ENCODE measurements at regions not wholly inside any gene's neighbourhood (a gene's known extent, or its start where the extent isn't known, plus 50 kb on each side); places are given as distances from the start of the nearest gene placed in this dataset.
A peak's percentile ranks its signal among the peaks of the same experiment; 100 is the strongest.
"Not testable (repeated sequence)": the region's sequence is repeated elsewhere in the genome, so short reads cannot be mapped to it uniquely, and the experiment has no call there.

DNA sequence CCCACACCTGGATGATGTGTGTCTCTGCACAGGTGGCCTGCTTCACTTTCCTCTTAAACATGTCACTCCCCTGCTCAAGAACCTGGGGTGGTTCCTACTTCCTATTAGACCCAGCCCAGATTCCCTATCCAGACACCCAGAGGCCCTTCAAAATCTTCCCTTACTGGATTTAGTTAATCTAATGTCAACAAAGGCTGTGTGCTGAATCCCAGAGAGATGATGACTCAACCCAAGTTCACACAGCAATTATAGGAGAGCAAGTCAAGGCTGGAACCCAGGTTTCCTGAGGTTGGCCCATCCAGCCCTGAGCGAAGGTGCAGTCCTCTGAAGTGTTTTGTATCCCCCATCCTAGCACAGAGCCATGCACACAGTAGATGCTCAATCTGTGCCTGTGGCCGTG lies 230.5 kb upstream of the POTEB2 start:
- CTCF ChIA-PET; DNase-seq (ENCODE audit: low read depth in 1 of 2, low spot score in 1 of 2); H3K4me1 ChIP-seq; H3K4me2 ChIP-seq; ATAC-seq; H3K4me3 ChIP-seq; H3K9me3 ChIP-seq; FAIRE-seq; H3K27ac ChIP-seq; POLR2A ChIA-PET: not testable (repeated sequence)
- no CpG with 5 or more reads among the region's 2 CpGs for WGBS (ENCODE audit: missing lambda C conversion rate)

GRCh38 chr15:21079544-21079943 lies 213.4 kb upstream of the POTEB2 start:
- H3K4me1 ChIP-seq; DNase-seq (ENCODE audit: low read depth in 1 of 2, low spot score in 1 of 2); CTCF ChIA-PET; FAIRE-seq; H3K9me3 ChIP-seq; POLR2A ChIA-PET; H3K27ac ChIP-seq; H3K4me3 ChIP-seq; ATAC-seq; H3K4me2 ChIP-seq: not testable (repeated sequence)
- WGBS (ENCODE audit: missing lambda C conversion rate): no CpG with 5 or more reads among the region's 9 CpGs

GRCh38 chr15:21068917-21069316 lies 202.8 kb upstream of the POTEB2 start:
- DNase-seq (ENCODE audit: low read depth in 1 of 2, low spot score in 1 of 2); H3K4me2 ChIP-seq; FAIRE-seq; ATAC-seq; POLR2A ChIA-PET; CTCF ChIA-PET; H3K9me3 ChIP-seq; H3K27ac ChIP-seq; H3K4me3 ChIP-seq; H3K4me1 ChIP-seq: not testable (repeated sequence)
- 13% methylated on average over 7 of the region's 7 CpGs for WGBS (ENCODE audit: missing lambda C conversion rate)

DNA sequence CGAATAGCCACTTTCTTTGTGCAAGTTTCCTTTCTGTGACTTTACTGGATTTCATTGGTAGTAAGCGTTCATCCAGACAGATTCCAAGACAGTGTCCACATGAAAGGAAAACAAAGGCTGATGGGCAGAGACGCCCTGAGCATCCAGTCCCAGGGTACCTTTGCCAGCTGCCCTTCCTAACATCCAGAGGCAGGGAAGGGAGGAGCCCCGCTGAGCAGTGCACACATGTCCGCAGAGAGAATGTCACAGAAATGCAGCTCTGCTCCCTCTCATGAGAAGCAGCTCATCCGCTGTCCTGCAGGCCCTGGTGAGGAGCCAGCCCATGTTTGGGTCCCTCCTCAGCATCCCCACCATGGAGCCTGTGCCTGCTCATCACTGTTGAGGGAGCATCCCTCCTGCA lies 197.4 kb upstream of the POTEB2 start:
- ATAC-seq; CTCF ChIA-PET; POLR2A ChIA-PET; H3K4me1 ChIP-seq; H3K27ac ChIP-seq; H3K4me3 ChIP-seq; FAIRE-seq; DNase-seq (ENCODE audit: low read depth in 1 of 2, low spot score in 1 of 2); H3K4me2 ChIP-seq; H3K9me3 ChIP-seq: not testable (repeated sequence)
- WGBS (ENCODE audit: missing lambda C conversion rate): 4% methylated on average over 6 of the region's 6 CpGs

DNA sequence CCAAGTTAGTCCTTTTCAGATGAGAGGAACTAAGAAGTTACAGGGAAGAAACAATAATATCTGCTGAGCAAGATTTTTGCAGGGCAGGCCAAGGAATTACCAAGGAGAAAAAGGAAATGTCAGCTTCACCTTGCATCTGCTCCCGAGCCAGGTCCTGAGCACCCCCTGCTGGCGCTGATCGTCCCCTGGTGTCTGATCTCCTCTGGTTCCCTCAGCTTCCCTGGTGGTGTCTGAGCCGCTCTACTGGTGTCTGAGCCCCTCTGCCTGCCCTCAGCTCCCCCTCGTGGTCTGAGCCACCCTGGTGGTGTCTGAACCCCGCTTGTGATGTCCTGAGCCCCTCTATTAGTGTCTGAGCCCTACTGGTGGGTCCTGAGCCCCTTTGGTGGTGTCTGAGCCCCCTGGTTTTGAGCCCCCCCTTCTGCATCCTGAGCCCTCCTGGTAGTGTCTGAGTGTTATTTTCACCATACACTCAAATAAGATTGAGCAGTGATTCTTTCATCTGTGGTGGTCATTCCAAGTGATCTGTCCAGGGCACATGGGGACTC lies 196.6 kb upstream of the POTEB2 start:
- H3K4me3 ChIP-seq; CTCF ChIA-PET; H3K4me1 ChIP-seq; DNase-seq (ENCODE audit: low read depth in 1 of 2, low spot score in 1 of 2); FAIRE-seq; H3K4me2 ChIP-seq; ATAC-seq; H3K27ac ChIP-seq; POLR2A ChIA-PET; H3K9me3 ChIP-seq: not testable (repeated sequence)
- WGBS (ENCODE audit: missing lambda C conversion rate): 15% methylated on average over 6 of the region's 6 CpGs

DNA sequence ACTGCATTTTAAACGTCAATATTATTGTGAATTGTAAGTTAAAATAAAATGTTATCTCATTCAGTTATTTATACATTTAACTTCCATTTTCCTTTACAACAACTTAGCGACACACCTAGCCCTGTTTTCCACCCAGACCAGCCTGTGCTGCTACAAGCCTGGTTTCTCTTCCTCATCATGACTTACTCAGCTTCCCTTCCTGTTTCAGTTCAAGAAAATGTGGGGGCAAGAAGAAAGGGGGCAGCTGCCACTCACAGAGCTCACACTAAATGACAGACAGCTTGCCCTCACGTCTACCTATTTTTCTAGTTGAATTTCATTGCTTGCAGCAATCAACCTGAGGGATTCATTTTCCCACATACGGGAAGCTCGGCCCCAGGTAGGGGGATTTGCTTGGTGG lies 185.8 kb upstream of the POTEB2 start:
- H3K4me3 ChIP-seq; H3K9me3 ChIP-seq; H3K4me2 ChIP-seq; H3K4me1 ChIP-seq; CTCF ChIA-PET; DNase-seq (ENCODE audit: low read depth in 1 of 2, low spot score in 1 of 2); FAIRE-seq; ATAC-seq; H3K27ac ChIP-seq; POLR2A ChIA-PET: not testable (repeated sequence)
- no CpG with 5 or more reads among the region's 5 CpGs for WGBS (ENCODE audit: missing lambda C conversion rate)

GRCh38 chr15:21031703-21032102 lies 165.6 kb upstream of the POTEB2 start:
- H3K9me3 ChIP-seq; H3K4me1 ChIP-seq; POLR2A ChIA-PET; FAIRE-seq; CTCF ChIA-PET; H3K4me3 ChIP-seq; H3K27ac ChIP-seq; H3K4me2 ChIP-seq; ATAC-seq; DNase-seq (ENCODE audit: low read depth in 1 of 2, low spot score in 1 of 2): not testable (repeated sequence)
- no CpG with 5 or more reads among the region's 2 CpGs for WGBS (ENCODE audit: missing lambda C conversion rate)

DNA sequence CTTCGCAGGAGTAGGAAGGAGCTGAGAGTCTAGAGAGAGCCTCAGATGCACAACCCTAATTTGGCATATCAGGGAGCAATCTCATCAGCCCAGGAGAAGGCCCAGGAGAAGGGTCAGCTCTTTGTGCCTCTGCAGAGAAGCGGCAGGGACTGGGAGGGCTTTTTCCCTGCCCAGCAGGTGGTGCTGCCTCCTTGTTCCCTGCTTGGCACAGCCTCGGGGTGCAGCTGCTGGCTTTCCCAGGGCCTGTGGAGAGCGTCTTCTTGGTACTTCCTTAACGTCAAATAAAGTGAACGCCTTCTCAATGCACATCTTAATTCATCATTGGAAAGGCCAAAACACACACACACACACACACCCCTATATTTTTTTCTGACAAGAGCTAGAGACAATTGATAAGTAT lies 162.9 kb upstream of the POTEB2 start:
- H3K4me1 ChIP-seq; H3K27ac ChIP-seq; POLR2A ChIA-PET; CTCF ChIA-PET; H3K4me3 ChIP-seq; FAIRE-seq; ATAC-seq; H3K9me3 ChIP-seq; DNase-seq (ENCODE audit: low read depth in 1 of 2, low spot score in 1 of 2); H3K4me2 ChIP-seq: not testable (repeated sequence)
- 0% methylated on average over 1 of the region's 6 CpGs for WGBS (ENCODE audit: missing lambda C conversion rate)

GRCh38 chr15:21027942-21028341 lies 161.8 kb upstream of the POTEB2 start:
- 26% methylated on average over 4 of the region's 9 CpGs for WGBS (ENCODE audit: missing lambda C conversion rate)
- H3K9me3 ChIP-seq: not testable (repeated sequence)
- ATAC-seq: peak in 1 of 2 experiments; percentile 24; a peak in 1 of 6 replicates

DNA sequence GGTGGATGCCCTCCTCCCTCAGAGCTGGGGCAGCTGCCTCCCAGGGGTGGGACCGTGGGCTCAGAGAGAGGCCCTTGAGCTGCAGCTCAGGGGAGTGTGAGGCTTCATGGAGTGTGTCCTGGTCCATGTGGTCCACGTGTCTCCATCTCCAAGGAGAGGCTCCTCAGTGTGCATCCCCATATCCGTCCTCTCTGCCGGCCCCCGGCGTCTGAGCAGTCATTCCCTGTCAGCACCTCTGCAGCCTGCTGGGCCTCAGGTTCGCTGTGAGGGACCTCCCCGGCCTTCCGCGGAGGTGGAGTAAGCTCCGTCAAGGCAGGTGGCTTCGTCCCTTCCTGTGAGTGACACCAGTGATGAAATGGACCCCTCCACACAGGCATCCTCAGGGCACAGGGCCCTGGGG lies 160.7 kb upstream of the POTEB2 start:
- FAIRE-seq; DNase-seq (ENCODE audit: low read depth in 1 of 2, low spot score in 1 of 2); H3K4me1 ChIP-seq; H3K27ac ChIP-seq; CTCF ChIA-PET; POLR2A ChIA-PET; H3K4me3 ChIP-seq; H3K9me3 ChIP-seq; ATAC-seq; H3K4me2 ChIP-seq: not testable (repeated sequence)
- 60% methylated on average over 4 of the region's 12 CpGs for WGBS (ENCODE audit: missing lambda C conversion rate)

More at GRCh38 chr15:21027942-21028341, 161.8 kb upstream of the POTEB2 start:
- H3K4me2 ChIP-seq; DNase-seq (ENCODE audit: low read depth in 1 of 2, low spot score in 1 of 2); FAIRE-seq; CTCF ChIA-PET; POLR2A ChIA-PET; H3K4me1 ChIP-seq; H3K4me3 ChIP-seq; H3K27ac ChIP-seq: not testable (repeated sequence)

DNA sequence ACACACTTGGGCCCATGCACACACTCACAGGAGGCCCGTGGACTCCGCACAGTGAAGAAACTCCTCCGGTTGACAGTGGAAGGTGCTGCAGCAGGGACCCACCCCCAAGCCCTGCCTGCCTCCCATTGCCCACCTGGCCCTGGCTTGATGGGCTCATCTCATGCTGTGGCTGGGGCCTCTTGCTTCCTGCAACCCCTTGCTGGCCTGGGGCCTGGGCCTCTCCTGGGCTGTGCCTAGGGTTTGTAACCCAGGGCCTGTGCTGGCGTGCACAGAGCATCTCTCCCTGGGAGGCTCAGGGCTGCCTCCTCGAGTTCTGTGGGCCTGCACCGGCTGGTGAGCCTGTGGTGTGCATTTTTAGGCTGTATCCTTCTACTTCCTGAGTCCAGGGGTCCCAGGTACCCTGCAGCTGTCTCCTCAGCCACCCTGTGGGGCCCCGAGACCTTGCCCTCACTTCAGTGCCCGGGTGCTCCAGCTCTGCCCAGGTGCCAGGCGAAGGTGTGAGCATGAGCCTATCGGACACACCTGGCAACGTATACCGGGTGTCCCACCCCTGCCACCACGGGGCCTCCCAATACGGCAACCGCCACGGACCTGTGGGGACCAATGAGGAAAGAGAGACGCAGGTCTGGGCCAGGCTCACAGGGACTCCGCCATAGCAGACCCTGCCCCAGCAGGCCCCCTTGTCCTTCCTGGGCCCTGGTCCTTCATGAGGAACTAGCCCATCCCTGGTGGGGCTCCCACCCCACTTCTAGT lies 158.3 kb upstream of the POTEB2 start:
- H3K4me1 ChIP-seq; H3K4me2 ChIP-seq; ATAC-seq; FAIRE-seq; H3K9me3 ChIP-seq; H3K4me3 ChIP-seq; CTCF ChIA-PET; DNase-seq (ENCODE audit: low read depth in 1 of 2, low spot score in 1 of 2); H3K27ac ChIP-seq; POLR2A ChIA-PET: not testable (repeated sequence)
- WGBS (ENCODE audit: missing lambda C conversion rate): 20% methylated on average over 11 of the region's 18 CpGs

DNA sequence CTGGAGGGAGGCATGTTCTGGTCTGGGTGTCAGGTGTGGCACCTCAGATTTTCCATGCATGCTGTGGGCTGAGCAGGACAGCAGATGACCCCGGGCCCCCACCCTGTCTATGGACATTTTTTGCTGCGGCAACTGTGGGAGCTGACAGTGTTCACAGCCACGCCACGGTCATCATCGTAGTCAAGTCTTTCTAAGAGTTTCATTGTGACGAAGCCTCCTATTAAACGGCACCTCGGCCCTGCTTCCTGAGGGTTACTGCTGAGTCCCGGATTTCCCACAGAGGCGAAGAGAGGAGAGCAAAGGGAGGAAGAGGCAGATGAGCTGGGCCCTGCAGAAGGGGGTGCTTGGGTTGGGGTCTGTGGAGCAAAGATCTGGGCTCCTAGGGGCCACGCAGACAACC lies 152.1 kb upstream of the POTEB2 start:
- H3K4me3 ChIP-seq; CTCF ChIA-PET; H3K9me3 ChIP-seq; ATAC-seq; H3K4me2 ChIP-seq; DNase-seq (ENCODE audit: low read depth in 1 of 2, low spot score in 1 of 2); FAIRE-seq; POLR2A ChIA-PET; H3K27ac ChIP-seq; H3K4me1 ChIP-seq: not testable (repeated sequence)
- 7% methylated on average over 8 of the region's 11 CpGs for WGBS (ENCODE audit: missing lambda C conversion rate)

Data from A549 (cell line).